Activated CD8-positive, alpha-beta memory T cell treated with anti-CD3 and anti-CD28 coated beads, Interleukin-2, amount 50 U/mL, for 24 hours (primary cell): ENCODE measurements at regions not wholly inside any gene's neighbourhood (a gene's known extent, or its start where the extent isn't known, plus 50 kb on each side); places are given as distances from the start of the nearest gene placed in this dataset.

Experiments
- DNase-seq: peaks from one replicate; pipeline ENCODE4 v3.0.0-alpha.2; 2020; ENCODE audit errors: extremely low read depth

DNA sequence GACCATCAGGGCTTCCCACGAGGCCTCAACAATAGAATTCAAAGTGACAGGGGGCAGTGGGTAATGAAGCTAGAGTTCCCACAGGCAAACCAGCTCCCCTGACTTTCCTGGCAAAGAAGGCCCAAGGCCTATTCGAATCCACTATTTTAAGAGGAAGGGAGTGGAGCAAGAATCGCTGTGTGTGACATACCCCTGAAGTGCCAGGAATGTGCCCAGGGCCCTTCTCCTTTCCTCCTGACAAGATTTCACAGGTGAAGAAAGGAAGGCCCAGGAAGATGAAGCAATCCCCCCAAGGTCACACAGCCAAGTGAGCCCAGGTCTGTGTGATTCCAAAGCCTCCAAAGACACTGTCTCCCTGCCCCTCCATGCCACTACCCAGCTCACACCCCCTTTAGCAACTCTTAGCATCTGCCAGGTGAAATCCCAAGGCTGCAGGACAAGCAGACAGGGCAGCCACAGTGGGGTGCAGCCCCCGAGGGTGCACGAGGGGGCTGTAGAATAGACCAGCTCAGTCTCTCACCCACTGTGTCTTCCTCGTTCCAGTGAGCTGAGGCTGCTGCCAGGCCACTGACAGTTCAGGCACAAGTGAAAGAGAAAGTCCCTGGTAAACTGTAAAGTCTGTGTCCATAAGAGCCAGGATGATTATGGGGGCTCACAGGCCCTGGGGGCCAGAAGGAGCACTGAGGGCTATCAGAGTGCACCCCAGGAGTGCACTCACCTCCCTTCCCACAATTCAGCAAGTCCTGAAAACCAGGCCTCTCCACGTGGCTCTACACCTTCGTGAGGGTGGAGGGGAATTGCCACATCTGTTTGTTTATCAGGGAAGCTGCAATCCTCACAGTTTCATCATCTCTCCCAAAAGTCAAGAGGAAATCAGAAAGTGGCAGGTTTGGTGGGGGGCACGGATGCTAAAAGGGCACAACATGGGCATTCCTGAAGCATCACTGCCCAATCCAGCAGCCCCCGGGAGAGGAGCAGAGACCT is 70.8 kb upstream of the ZMIZ1 start:
- no peak for DNase-seq

DNA sequence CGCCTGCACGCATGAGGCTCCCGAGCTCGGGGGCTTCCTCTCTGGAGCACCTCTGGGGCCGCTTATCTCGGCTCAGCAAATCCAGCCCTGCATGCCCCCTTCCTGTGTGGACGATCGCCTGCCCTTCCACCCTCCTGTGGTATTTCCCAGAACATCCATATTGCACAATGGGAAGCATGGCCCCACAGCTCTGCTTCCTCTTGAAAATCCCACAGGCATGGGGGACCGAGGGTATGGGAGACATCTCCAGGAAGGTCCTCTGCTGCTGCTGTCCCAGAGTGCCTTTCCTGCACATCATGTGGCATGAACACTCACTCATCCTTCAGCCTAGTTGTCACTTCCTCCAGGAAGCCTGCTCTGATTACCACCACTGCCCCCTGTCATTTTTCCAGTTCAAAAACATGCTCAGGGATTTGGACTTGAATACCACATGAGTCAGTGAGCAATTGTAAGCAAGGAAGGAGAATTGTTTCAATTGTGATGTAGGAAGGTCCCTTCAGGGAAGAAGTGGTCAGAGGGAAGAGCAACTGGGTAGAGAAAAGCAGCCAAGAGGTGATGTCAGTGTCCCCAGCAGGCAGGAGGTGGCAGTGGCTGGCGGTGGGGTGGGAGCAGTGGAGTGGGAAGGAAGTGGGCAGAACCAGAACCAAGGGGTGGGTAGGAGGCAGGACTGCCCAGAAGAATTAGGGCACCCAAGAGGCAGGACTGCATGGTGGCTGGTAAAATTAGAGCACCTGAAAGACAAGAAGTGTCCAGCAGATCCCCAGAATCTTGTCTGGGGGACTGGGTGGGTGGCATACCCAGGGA is 67.5 kb upstream of the ZMIZ1 start:
- no peak for DNase-seq

DNA sequence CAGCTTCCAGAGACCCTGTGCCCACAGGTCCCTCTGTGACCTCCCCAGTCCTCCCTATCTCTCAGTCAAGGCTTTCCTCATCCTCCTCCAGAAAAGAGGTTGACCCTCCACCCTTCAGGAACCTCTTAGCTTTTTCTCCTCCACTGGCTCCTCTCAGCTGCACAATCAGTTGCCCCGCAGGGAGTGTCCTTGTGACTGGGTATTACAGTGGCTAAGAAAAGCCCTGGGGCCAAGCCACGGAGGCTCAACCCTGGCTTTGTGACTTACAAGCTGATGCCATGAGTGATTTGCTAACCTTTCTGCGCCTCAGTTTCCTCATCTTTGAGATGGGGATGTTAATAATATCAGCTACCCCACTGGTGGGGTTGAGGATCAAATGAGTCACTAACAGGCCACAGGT is 66.4 kb upstream of the ZMIZ1 start:
- no peak for DNase-seq

DNA sequence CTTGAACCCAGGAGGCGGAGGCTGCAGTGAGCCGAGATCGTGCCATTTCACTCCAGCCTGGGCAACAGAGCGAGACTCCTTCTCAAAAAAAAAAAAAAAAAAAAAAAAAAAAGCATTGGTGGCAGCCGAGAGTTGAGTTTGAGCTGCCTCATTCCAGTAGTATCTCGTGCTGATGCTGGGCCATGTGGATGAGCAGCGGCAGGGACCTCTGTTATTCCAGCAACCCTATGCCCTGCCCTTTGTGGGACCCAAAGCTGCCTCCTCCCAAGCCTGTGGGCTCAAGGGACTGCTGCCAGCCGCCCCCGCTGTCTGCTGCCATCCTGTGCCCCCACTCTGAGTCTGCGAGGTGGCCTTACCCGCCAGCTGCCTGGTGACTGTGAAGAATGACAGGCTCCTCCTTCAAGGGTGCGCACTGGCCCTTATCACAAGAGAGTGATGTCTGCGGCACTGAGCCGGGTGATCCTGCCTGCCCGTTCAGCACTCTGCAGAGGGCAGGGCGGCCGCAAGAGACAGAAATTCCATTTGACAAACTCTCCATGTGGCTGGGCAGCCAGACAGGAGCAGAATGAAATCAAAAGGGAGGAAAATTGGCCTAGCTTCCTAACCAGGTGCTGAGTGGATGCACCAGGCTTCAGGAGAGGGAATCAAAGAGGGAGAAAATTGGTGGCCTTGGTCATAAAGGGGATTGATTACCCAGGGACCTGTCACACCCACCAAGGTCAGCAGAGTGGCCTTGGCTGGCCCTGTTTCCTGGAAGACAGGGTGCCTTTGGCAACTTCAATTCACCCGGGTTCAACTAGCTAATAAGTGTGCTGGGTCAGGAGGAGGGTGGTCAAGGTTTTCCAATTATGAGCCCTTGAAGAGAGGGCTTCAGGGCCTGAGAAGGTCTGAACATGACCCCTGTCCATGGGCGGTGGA is 65.3 kb upstream of the ZMIZ1 start:
- DNase-seq = no peak

DNA sequence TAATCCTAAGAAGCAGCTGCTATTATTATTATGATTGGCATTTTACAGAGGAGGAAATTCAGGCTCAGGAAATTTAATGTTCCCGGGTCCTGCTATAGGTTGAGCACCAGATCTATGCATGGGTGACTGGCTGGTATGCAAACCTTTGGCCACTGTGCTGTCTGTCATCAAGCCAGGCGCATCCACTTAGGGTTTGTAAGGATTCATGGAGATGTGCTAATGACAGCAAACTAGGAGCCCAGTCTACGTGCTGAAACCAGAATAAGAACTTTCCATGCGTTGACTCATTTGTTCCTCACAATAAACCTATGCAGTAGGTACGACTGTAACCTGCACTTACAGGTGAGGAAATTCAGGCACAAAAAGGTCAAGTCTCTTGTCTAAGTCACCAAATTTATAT is 64.5 kb upstream of the ZMIZ1 start:
- DNase-seq = no peak

DNA sequence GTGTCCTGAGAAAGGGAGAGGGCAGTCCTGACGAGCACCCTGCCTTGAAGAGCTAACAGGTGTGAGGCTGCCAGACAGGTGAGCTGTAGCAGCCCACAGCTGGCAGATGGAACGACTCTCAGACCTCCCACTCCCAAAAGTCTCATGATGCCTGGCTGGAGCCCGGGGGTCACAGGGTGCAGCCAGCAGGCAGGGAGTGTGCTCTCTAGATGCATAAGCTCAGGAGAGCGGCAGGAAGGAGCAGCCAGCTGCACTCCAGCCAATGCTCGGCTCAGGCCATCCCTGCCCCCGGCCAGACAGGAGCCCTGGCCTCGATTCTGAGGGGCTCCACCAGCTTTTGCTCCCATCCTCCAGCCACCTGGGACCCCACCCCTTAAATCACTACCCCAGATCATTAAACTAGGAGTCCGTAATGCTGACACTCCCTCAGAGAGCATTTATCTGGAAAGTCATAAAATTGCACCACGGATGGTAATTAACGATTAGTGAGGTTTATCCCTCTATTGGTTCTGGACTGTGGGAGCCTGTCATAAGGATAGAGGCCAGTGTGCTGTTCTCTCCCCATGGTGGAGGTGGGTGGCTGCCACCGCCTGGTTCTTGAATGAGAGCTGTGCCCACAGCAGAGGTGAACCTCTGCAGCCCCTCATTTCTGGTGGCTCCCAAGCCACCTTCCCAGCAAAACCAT is 63.5 kb upstream of the ZMIZ1 start:
- no peak for DNase-seq

DNA sequence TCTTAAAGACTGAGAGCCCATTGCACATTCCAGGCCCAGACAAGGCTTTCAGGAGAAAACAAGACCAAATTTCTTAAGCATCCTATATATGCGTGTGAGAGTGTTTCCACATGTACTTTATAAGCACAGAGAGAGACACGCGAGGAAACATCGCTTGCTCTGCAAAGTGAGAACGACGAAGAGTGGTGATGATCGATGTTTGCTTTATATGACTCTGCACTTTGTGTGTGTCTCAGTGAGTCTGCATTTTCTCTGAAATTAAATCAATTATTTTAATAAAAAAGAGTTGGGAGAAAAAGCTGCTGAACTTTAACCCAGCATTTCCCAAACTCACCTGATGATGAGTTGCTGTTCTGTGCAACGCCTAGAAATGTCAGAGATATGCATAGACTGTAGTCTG is 61.7 kb upstream of the ZMIZ1 start:
- no peak for DNase-seq

DNA sequence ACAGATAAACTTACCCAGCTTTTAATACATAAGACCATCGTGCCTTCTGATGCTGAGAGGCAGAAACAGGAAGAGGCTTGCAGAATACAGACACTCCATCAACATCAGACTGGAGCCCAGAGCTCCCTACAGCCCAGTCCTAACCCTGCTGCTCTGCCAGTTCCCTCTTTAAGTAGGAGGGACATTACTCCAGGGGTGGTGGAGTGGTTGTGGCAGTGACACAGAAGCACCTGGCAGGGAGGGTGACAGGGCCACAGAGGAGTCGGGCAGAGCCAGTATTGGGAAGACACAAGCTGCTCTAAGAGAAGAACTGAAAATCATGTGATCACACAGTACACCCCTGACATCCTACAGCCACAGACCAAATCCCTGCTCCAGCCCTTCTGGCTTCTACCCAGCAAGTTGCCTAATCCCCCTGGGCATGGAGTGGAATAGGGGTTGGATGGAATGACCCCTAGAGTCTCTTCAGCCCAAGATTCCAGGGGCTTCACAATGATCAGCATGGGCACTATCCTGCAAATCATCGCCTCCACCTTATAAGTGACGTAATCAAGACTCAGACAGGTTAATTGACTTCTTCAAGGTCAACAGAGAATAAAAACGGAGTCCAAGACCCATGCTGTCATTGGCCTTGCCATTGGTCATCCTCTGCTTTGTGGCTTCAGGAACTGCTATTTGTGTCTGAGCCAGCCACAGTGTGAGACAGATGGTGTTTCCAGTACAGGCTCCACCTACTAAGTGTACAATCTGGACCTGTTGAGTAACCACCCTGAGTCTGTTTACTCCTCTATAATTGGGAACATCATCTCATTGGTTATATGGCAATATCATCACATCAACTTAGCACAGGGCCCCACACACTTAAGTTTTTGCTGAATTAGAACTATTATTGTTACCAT is 61.1 kb upstream of the ZMIZ1 start:
- no peak for DNase-seq

DNA sequence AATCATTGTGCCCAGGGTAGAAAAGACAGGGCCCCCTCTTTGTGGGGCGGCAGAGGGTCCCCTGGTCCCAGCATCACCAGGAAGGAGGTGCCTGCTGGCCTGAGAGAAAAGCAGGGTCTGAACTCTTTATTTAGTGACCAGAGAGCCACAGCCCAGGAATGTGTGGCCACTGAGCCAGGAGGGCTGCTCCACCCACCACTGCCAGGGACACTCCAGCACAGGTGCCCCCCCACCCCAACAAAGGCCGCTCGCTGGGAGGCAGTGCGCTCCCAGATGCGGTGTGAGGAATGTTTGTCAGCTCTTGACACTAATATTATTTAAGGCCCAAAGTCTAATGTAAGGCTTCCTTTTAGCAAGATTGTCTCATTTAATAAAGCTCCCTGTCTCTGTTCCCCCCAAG is 59.6 kb upstream of the ZMIZ1 start:
- no peak for DNase-seq

DNA sequence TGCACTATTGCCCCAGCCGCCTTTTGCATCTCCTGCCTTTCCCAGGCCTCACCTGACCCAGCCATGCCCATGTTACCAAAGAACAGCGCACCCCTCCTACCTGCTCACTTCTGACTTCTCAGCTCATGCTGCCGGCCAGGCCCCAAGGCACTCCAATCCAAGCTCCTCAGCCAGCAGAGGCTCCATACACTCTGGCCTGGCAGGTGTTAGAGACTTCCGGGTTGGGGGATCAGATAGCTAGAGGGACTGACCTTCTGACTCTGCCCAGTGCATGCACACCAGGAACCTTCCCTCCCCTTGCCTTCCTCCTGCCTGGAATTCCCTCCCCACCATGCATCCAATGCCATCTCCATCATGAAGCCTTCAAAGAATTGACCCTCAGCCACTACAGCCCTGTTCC is 56.2 kb upstream of the ZMIZ1 start:
- no peak for DNase-seq

DNA sequence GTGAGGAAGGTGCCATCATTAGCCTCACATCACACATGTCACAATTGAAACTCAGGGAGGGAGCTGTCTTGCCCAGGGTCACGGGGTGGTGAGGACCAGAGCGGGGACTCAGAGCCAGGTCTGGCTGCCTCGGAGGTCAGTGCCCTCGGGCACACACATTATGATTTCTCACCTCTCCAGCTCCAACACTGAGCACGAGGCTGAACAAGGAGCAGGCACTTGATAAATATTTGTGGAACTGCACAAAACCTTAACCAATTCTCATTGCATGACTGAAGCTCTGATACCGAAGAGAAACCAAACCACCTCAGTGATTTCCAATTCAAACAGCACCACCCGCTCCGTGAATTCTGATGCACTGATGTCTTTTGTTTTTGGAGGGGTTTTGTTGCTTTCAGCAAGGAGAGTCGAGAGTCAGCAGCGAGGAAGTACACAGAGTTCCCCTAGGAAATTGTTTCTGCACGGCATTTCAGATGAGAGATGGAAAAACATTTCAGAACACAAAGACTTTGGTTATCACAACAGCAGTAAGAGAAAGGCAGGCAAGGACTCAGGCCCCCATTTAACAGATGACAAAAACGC is 55.3 kb upstream of the ZMIZ1 start:
- DNase-seq = no peak

DNA sequence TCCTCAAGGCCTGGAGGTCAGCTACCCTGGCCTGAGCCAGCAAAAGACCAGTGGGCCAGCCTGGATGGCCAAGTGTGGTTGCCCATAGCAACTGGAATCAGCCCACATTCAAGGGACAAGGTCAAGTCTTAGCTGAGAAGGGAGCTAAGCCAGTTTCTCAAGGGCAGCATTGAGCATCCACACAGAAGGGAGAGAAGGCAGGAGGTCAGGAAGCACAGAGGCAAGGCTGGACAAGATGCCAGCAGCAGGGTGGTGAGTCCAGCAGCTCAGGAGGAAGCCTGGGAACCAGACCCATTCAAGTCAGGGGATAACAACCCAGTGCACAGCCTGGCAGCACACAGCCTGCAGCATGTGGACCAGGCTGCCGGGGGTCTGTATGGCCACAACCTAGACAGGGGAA is 54.0 kb upstream of the ZMIZ1 start:
- no peak for DNase-seq

DNA sequence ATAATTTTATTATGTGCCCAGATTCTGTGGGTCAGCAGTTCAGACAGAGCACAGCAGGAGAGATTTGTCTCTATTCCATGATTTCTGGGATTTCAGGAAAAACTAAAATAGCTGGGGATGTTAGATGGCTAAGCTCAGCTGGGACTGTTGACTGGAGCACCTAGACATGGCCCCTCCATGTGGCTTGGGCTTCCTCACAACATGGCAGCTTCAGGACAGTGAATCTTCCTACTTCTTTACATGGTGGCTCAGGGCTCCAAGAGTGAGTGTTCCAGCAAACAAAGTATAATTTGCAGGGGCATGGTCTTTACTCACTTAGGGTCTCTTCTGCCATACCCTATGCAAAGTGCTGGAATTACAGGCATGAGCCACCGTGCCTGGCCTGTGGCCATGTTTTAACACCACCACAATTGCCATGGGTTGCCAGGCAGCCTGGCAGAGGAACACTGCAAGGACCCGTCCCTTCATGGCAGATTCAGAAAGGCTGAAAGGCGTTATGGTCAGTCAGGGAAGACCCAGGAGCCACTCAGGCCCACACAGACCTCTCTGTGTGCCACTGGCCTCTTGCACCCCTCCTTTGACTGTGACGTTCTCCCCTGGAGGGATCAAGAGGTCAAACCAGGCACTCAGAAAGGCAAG is 50.8 kb upstream of the ZMIZ1 start:
- no peak for DNase-seq

DNA sequence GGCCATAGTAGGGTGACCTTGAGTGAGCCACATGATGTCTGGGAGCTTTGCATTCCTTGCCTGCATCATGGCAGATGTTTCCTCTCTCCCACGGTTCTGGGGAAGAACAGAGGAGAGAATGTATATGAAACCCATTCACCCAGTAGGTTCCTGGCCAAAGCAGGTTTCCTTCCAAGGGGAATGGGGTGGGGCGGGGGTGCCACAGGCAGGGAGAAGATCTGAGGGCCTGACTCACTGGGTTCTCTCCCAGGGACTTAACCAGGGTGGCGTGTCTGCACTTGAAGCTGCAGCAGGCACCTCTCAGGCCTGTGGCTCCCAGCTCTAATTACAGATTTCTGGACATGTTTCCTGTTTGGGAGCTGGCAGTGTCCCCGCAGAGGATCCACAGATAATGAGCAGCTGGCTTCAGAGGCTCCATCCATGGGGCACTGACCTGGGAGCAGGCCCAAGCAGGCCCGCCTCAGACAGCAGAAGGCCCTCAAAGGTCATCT is 50.2 kb upstream of the ZMIZ1 start:
- no peak for DNase-seq
